Natural killer cell (primary cell): ENCODE measurements at regions not wholly inside any gene's neighbourhood (a gene's known extent, or its start where the extent isn't known, plus 50 kb on each side); places are given as distances from the start of the nearest gene placed in this dataset.
"Not testable (repeated sequence)": the region's sequence is repeated elsewhere in the genome, so short reads cannot be mapped to it uniquely, and the experiment has no call there.

Experiments used
- ATAC-seq, 3 donors: fragments of 150-1000 bp in 2 of 3; fragments of 200-7000 bp in 1 of 3; cut with Tn5 transposase; 1 replicate in 1 of 3; 2 replicates in 2 of 3; pipeline ENCODE4 v1.10.0; 2021; ENCODE audit warnings: mild to moderate bottlenecking in 2 of 3, moderate library complexity in 2 of 3
- DNase-seq, 2 donors: peaks; one replicate each; pipeline versions ENCODE4 v3.0.0 to v3.0.0-alpha.2; 2013 to 2021; ENCODE audit warnings: mixed read lengths in 1 of 2
- H3K27ac ChIP-seq: one replicate; pipeline ENCODE4 v1.5.1; 2013; ENCODE audit warnings: mild to moderate bottlenecking, low read length
- H3K27me3 ChIP-seq: one replicate; pipeline ENCODE4 v1.6.1; 2013; ENCODE audit warnings: low read length; ENCODE audit not compliant: control insufficient read depth, insufficient read depth
- H3K36me3 ChIP-seq: one replicate; pipeline ENCODE4 v1.6.1; 2013; ENCODE audit warnings: low read length; ENCODE audit not compliant: control insufficient read depth, insufficient read depth
- H3K4me1 ChIP-seq: one replicate; pipeline ENCODE4 v1.6.1; 2013; ENCODE audit warnings: low read length; ENCODE audit not compliant: control insufficient read depth, insufficient read depth
- H3K4me3 ChIP-seq: one replicate; pipeline ENCODE4 v1.5.1; 2013; ENCODE audit warnings: low read length
- H3K9me3 ChIP-seq: one replicate; pipeline ENCODE4 v1.6.1; 2013; ENCODE audit warnings: low read length; ENCODE audit not compliant: control insufficient read depth, insufficient read depth
- H3K27ac Mint-ChIP-seq, 2 donors: one replicate each; pipeline ENCODE4 v1.8.0; 2022; ENCODE audit warnings: mild to moderate bottlenecking in 2 of 2, mixed read lengths in 2 of 2, moderate library complexity in 1 of 2
- H3K27me3 Mint-ChIP-seq, 2 donors: one replicate each; pipeline ENCODE4 v1.8.0; 2022; ENCODE audit warnings: low read depth in 2 of 2, mixed read lengths in 2 of 2
- H3K36me3 Mint-ChIP-seq: one replicate; pipeline ENCODE4 v1.8.0; 2022; ENCODE audit warnings: mixed read lengths
- H3K4me1 Mint-ChIP-seq, 2 donors: one replicate each; pipeline ENCODE4 v1.8.0; 2022; ENCODE audit warnings: mixed read lengths in 2 of 2
- H3K4me3 Mint-ChIP-seq: one replicate; pipeline ENCODE4 v1.8.0; 2022; ENCODE audit warnings: mild to moderate bottlenecking, moderate library complexity, mixed read lengths
- H3K9me3 Mint-ChIP-seq, 2 donors: one replicate each; pipeline ENCODE4 v1.8.0; 2022; ENCODE audit warnings: mixed read lengths in 2 of 2
- WGBS: methylation state at CpG from one replicate; pipeline ENCODE4 v1.1.7; 2013; ENCODE audit warnings: missing lambda C conversion rate; ENCODE audit not compliant: insufficient coverage; 5-methylcytosine and 5-hydroxymethylcytosine counted together
- intact Hi-C: fragments of 100-400 bp; cut with micrococcal nuclease; formaldehyde crosslinking; loops from one replicate; pipeline ENCODE4 v1.14.2; 2022
- TF ChIP-seq, protein P1 (sequence below): fragments of 200-600 bp; IDR thresholded peaks from one replicate; pipeline ENCODE4 v1.8.0; 2022; ENCODE audit warnings: antibody characterized with exemption

DNA sequence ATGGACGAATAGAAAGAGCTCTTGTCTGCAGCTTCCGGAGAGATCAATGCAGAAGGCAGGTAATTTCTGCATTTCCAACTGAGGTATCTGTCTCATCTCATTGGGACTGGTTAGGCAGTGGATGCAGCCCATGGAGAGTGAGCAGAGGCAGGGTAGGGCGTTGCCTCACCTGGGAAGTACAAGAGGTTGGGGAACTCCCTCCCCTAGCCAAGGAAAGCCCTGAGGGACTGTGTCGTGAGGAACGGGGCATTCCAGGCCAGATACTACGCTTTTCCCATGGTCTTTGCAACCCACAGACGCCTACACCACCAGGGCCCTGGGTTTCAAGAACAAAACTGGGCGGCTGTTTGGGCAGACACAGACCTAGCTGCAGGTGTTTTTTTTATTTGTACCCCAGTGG, 186.3 kb downstream of the ETV1 start:
- Mint-ChIP-seq H3K9me3 (peaks cover 2 to 3% of the 10 kb centered on the region in 2 donors), H3K27ac (no peak overlapping the region), H3K36me3 (no peaks in the 10 kb centered on the region), H3K4me1 (no peaks in the 10 kb centered on the region), H3K27me3 (peaks cover 0 to 2% of the 10 kb centered on the region in 2 donors), H3K4me3 (no peak overlapping the region)
- no peak for ATAC-seq
- Histone ChIP-seq H3K27me3 (no peaks in the 10 kb centered on the region), H3K27ac (no peak overlapping the region), H3K4me1 (no peaks in the 10 kb centered on the region), H3K36me3 (no peaks in the 10 kb centered on the region), H3K4me3 (no peak overlapping the region), H3K9me3 (no peaks in the 10 kb centered on the region)
- TF ChIP-seq, protein P1, sequence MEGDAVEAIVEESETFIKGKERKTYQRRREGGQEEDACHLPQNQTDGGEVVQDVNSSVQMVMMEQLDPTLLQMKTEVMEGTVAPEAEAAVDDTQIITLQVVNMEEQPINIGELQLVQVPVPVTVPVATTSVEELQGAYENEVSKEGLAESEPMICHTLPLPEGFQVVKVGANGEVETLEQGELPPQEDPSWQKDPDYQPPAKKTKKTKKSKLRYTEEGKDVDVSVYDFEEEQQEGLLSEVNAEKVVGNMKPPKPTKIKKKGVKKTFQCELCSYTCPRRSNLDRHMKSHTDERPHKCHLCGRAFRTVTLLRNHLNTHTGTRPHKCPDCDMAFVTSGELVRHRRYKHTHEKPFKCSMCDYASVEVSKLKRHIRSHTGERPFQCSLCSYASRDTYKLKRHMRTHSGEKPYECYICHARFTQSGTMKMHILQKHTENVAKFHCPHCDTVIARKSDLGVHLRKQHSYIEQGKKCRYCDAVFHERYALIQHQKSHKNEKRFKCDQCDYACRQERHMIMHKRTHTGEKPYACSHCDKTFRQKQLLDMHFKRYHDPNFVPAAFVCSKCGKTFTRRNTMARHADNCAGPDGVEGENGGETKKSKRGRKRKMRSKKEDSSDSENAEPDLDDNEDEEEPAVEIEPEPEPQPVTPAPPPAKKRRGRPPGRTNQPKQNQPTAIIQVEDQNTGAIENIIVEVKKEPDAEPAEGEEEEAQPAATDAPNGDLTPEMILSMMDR, result no peak
- DNase-seq, result no peak
- intact Hi-C loops, result no loop called here
- 90% methylated on average over 8 of the region's 8 CpGs for WGBS

DNA sequence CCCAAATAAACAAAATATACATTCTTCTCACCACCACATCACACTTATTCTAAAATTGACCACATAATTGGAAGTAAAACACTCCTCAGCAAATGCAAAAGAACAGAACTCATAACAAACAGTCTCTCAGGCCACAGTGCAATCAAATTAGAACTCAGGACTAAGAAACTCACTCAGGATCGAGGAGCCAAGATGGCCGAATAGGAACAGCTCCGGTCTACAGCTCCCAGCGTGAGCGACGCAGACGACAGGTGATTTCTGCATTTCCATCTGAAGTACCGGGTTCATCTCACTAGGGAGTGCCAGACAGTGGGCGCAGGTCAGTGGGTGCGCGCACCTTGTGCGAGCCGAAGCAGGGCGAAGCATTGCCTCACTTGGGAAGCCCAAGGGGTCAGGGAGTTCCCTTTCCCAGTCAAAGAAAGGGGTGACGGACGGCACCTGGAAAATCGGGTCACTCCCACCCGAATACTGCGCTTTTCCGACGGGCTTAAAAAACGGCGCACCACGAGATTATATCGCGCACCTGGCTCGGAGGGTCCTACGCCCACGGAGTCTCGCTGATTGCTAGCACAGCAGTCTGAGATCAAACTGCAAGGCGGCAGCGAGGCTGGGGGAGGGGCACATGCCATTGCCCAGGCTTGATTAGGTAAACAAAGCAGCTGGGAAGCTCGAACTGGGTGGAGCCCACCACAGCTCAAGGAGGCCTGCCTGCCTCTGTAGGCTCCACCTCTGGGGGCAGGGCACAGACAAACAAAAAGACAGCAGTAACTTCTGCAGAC, 183.2 kb downstream of the ETV1 start:
- H3K4me1 ChIP-seq, DNase-seq, H3K4me3 Mint-ChIP-seq, intact Hi-C loops, H3K36me3 Mint-ChIP-seq, H3K27me3 ChIP-seq, H3K36me3 ChIP-seq, H3K9me3 Mint-ChIP-seq, ATAC-seq, H3K9me3 ChIP-seq, H3K4me1 Mint-ChIP-seq, H3K27ac ChIP-seq, H3K4me3 ChIP-seq, H3K27me3 Mint-ChIP-seq, H3K27ac Mint-ChIP-seq: not testable (repeated sequence)
- 89% methylated on average over 27 of the region's 33 CpGs for WGBS

DNA sequence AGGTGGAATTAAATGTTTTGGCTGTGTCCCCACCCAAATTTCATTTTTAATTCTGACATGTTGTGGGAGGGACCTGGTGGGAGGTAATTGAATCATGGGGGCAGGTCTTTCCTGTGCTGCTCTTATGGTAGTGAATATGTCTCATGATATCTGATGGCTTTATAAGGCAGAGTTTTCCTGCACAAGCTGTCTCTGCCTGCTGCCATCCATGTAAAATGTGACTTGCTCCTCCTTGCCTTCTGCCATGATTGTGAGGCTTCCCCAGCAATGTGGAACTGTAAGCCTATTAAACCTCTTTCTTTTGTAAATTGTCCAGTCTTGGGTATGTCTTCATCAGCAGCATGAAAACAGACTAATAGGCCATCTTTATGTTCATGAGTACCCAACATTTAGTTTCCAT, 172.2 kb downstream of the ETV1 start:
- H3K4me1 ChIP-seq, H3K27me3 ChIP-seq, H3K36me3 ChIP-seq, H3K27ac Mint-ChIP-seq, DNase-seq, H3K9me3 Mint-ChIP-seq, H3K9me3 ChIP-seq, H3K36me3 Mint-ChIP-seq, H3K4me1 Mint-ChIP-seq, H3K27ac ChIP-seq, H3K4me3 Mint-ChIP-seq, H3K4me3 ChIP-seq, H3K27me3 Mint-ChIP-seq, intact Hi-C loops, ATAC-seq: not testable (repeated sequence)

DNA sequence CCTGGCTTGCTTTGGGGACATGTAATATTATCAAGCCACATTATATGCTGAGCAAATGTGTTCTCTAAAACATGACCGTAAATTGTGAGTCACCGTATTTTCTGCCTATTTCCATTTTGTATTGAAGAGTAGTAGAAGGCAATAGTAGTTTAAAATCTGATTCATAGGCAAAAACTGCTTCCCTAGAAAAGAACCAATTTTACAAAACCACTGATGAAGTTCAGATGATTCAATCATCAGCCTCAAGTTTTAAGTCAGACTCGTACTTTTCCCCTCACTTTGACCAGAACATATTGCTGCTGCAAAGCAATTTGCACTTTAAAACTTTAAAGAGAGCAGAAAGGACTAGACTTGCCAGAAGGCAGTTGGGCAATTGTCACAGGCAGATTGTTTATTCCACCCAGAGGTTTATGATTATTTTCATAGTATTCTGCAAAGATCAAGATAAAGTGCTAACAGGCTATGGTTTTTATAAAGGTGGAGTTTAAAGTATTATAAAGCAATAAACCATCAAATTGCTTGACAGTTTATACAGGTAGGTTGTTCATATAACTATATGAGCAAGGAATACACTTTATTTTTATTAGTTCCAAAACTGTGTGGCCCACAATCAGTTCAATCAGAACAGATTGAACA, 168.2 kb downstream of the ETV1 start:
- H3K27me3 ChIP-seq, result no peaks in the 10 kb centered on the region
- H3K27ac ChIP-seq, result no peak overlapping the region
- H3K9me3 ChIP-seq, result no peaks in the 10 kb centered on the region
- no peaks in the 10 kb centered on the region for H3K4me1 ChIP-seq
- peaks cover 0 to 2% of the 10 kb centered on the region in 2 donors for H3K9me3 Mint-ChIP-seq
- no peak overlapping the region for H3K4me3 ChIP-seq
- TF ChIP-seq, protein P1, result no peak
- intact Hi-C loops, result no loop called here
- H3K27me3 Mint-ChIP-seq, result peaks cover 0 to 2% of the 10 kb centered on the region in 2 donors
- H3K27ac Mint-ChIP-seq, result no peak overlapping the region
- H3K36me3 Mint-ChIP-seq, result no peaks in the 10 kb centered on the region
- no peaks in the 10 kb centered on the region for H3K36me3 ChIP-seq
- ATAC-seq (no peak), DNase-seq (no peak)
- 87% methylated on average over 3 of the region's 3 CpGs for WGBS
- no peak overlapping the region for H3K4me3 Mint-ChIP-seq
- H3K4me1 Mint-ChIP-seq, result no peaks in the 10 kb centered on the region
